Spleen (tissue), 7 donors: ENCODE measurements at regions not wholly inside any gene's neighbourhood (a gene's known extent, or its start where the extent isn't known, plus 50 kb on each side); places are given as distances from the start of the nearest gene placed in this dataset.

ENCODE experiments used
- CTCF ChIP-seq, 11 experiments: fragments of 200-600 bp in 7 of 11; fragments of 450-650 bp in 4 of 11; sonication (generic) in 4 of 11; IDR thresholded peaks in 8 of 11; conservative IDR thresholded peaks in 3 of 11; 1 replicate in 7 of 11; 2 replicates in 4 of 11; pipeline versions ENCODE4 v1.4.0 to v1.8.0; 2016 to 2021; ENCODE audit warnings: antibody characterized with exemption in 11 of 11, inconsistent platforms in 4 of 11, mild to moderate bottlenecking in 1 of 11
- POLR2A ChIP-seq, 3 donors: fragments of 450-650 bp; IDR thresholded peaks; one replicate each; pipeline ENCODE4 v1.5.1; 2017; ENCODE audit warnings: antibody characterized with exemption in 3 of 3, mild to moderate bottlenecking in 1 of 3
- POLR2AphosphoS5 ChIP-seq, 3 donors: sonication (generic); formaldehyde crosslinking; IDR thresholded peaks; one replicate each; pipeline ENCODE4 v1.5.1; 2017; ENCODE audit warnings: antibody characterized with exemption in 3 of 3
- donor health status: DM: no; HTN: no; CAD: no; lungs with moderate emphysema.
- donor health status: DM: no; HTN: no; CAD: no.
- donor health status: DM: no; HTN: no; CAD: no.

- no peak for TF ChIP-seq CTCF (IDR thresholded peaks at IDR 0.05 in 8 of 11, conservative IDR thresholded peaks at IDR 0.05 in 3 of 11)
- TF ChIP-seq POLR2A (IDR thresholded peaks at IDR 0.05): no peak
- TF ChIP-seq POLR2AphosphoS5 (IDR thresholded peaks at IDR 0.05): no peak
Observed at GRCh38 chr3:87710511-87710910, 348.3 kb downstream of the CGGBP1 start.
